ENCODE measurements at regions not wholly inside any gene's neighbourhood (a gene's known extent, or its start where the extent isn't known, plus 50 kb on each side); places are given as distances from the start of the nearest gene placed in this dataset.

- Histone ChIP-seq H3K27me3 (replicated peaks; ENCODE audit: control insufficient read depth, insufficient read depth, low read length) (no peaks in the 10 kb centered on the region), H3K4me3 (replicated peaks; ENCODE audit: low read depth, low read length) (no peak overlapping the region), H3K36me3 (ENCODE audit: control insufficient read depth, insufficient read depth, low read length) (no peaks in the 10 kb centered on the region)
- DNase-seq (ENCODE audit: extremely low read depth, insufficient read length) = no peak
- TF ChIP-seq, protein P1, sequence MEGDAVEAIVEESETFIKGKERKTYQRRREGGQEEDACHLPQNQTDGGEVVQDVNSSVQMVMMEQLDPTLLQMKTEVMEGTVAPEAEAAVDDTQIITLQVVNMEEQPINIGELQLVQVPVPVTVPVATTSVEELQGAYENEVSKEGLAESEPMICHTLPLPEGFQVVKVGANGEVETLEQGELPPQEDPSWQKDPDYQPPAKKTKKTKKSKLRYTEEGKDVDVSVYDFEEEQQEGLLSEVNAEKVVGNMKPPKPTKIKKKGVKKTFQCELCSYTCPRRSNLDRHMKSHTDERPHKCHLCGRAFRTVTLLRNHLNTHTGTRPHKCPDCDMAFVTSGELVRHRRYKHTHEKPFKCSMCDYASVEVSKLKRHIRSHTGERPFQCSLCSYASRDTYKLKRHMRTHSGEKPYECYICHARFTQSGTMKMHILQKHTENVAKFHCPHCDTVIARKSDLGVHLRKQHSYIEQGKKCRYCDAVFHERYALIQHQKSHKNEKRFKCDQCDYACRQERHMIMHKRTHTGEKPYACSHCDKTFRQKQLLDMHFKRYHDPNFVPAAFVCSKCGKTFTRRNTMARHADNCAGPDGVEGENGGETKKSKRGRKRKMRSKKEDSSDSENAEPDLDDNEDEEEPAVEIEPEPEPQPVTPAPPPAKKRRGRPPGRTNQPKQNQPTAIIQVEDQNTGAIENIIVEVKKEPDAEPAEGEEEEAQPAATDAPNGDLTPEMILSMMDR (IDR thresholded peaks at IDR 0.05; ENCODE audit: insufficient read depth, low read length, poor library complexity, severe bottlenecking) = no peak
Observed at GRCh38 chr10:31678575-31679516, 249.8 kb downstream of the ARHGAP12 start.

DNA sequence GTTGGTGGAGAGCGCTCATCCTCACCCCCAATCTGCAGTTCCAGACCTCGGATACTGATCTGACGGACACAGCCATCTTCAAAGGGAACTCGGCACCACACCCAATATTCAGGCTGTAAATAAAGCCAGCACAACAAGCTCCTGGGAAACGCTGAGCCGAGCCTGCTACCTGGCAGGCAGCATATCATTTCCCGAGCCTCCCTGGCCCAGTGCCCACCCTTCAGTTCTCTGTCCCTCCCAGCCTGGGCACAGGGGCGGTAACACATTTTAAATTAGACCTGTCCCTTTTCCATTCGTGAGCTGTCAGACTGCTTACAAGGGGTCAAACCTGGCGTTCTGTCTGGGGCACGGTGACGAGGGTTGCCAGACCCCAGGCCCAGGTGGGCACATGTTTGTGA is 250.5 kb downstream of the ARHGAP12 start:
- Histone ChIP-seq H3K4me3 (replicated peaks; ENCODE audit: low read depth, low read length) (no peak overlapping the region), H3K36me3 (ENCODE audit: control insufficient read depth, insufficient read depth, low read length) (no peaks in the 10 kb centered on the region), H3K27me3 (replicated peaks; ENCODE audit: control insufficient read depth, insufficient read depth, low read length) (no peaks in the 10 kb centered on the region)
- DNase-seq (ENCODE audit: extremely low read depth, insufficient read length) = no peak
- TF ChIP-seq, protein P1 (IDR thresholded peaks at IDR 0.05; ENCODE audit: insufficient read depth, low read length, poor library complexity, severe bottlenecking) = no peak

DNA sequence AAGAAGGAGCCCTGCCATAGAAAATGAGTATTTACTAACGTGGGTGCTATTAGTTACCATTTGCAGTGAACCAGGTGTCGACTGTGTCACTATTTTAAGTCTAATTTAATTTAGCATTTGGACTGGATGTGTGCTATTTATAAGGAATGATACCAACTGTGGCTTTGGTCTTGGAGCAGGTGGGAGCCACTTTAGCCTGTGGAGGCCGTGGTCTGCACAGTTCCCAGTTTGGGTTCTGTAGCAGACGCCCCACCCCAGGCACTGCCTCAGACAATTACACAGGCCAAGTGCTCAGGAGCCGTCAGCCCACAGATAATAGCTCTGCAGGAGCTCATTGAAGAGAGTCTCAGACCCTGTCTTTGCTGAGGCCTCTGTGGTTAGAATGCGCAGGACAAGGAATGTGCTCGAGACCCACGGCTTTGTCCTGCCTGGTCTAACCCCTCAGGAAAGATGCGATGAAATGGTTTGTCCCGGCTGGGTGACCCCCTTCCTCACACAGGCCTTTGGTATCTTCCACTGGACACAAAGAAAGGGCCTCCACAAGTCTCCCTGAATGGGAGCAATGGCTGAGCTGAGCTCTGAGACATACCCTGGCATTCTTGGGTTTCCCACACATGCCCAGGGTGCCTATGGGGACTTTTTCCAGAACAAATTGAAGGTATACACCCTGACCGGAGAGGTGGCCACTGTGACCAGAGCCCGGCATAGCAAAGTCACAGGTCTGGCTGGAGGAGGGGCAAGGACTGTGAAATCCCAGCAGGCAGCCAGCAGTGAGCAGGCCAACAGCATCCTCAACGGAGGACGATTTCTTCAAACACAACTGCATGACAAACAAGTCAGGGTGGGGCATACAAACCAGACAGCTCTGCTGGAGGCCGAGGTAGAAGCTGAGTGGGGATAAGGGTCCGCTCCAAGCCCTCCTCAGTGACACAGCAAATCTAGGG is 251.2 kb downstream of the ARHGAP12 start:
- TF ChIP-seq, protein P1 (IDR thresholded peaks at IDR 0.05; ENCODE audit: insufficient read depth, low read length, poor library complexity, severe bottlenecking) = no peak
- Histone ChIP-seq H3K4me3 (replicated peaks; ENCODE audit: low read depth, low read length) (no peak overlapping the region), H3K36me3 (ENCODE audit: control insufficient read depth, insufficient read depth, low read length) (no peaks in the 10 kb centered on the region), H3K27me3 (replicated peaks; ENCODE audit: control insufficient read depth, insufficient read depth, low read length) (no peaks in the 10 kb centered on the region)
- no peak for DNase-seq (ENCODE audit: extremely low read depth, insufficient read length)

- Histone ChIP-seq H3K4me3 (replicated peaks; ENCODE audit: low read depth, low read length) (no peak overlapping the region), H3K27me3 (replicated peaks; ENCODE audit: control insufficient read depth, insufficient read depth, low read length) (no peaks in the 10 kb centered on the region), H3K36me3 (ENCODE audit: control insufficient read depth, insufficient read depth, low read length) (no peaks in the 10 kb centered on the region)
- TF ChIP-seq, protein P1 (IDR thresholded peaks at IDR 0.05; ENCODE audit: insufficient read depth, low read length, poor library complexity, severe bottlenecking) = no peak
- no peak for DNase-seq (ENCODE audit: extremely low read depth, insufficient read length)
Observed at GRCh38 chr10:31675726-31676125, 252.9 kb downstream of the ARHGAP12 start.

- DNase-seq (ENCODE audit: extremely low read depth, insufficient read length) = no peak
- Histone ChIP-seq H3K36me3 (ENCODE audit: control insufficient read depth, insufficient read depth, low read length) (no peaks in the 10 kb centered on the region), H3K27me3 (replicated peaks; ENCODE audit: control insufficient read depth, insufficient read depth, low read length) (no peaks in the 10 kb centered on the region), H3K4me3 (replicated peaks; ENCODE audit: low read depth, low read length) (no peak overlapping the region)
- TF ChIP-seq, protein P1 (IDR thresholded peaks at IDR 0.05; ENCODE audit: insufficient read depth, low read length, poor library complexity, severe bottlenecking) = no peak
Observed at GRCh38 chr10:31669357-31669756, 259.3 kb downstream of the ARHGAP12 start.

All from GM06990 (cell line).